Esophagus muscularis mucosa (tissue), 4 donors: ENCODE measurements at regions not wholly inside any gene's neighbourhood (a gene's known extent, or its start where the extent isn't known, plus 50 kb on each side); places are given as distances from the start of the nearest gene placed in this dataset.

Experiments used
- CTCF ChIP-seq, 3 experiments: fragments of 200-600 bp in 2 of 3; fragments of 450-650 bp in 1 of 3; sonication (generic) in 2 of 3; IDR thresholded peaks; one replicate each; pipeline ENCODE4 v1.5.1; 2017 to 2019; ENCODE audit warnings: antibody characterized with exemption in 3 of 3, mild to moderate bottlenecking in 2 of 3, moderate library complexity in 1 of 3
- EP300 ChIP-seq: sonication (generic); formaldehyde crosslinking; IDR thresholded peaks from one replicate; pipeline ENCODE4 v1.6.1; 2017; ENCODE audit warnings: antibody characterized with exemption
- POLR2A ChIP-seq: fragments of 450-650 bp; IDR thresholded peaks from one replicate; pipeline ENCODE4 v1.6.1; 2017; ENCODE audit warnings: antibody characterized with exemption, moderate library complexity, mild to moderate bottlenecking, low read depth
- POLR2AphosphoS5 ChIP-seq, 2 donors: sonication (generic); formaldehyde crosslinking; IDR thresholded peaks; one replicate each; pipeline ENCODE4 v1.6.1; 2017; ENCODE audit warnings: antibody characterized with exemption in 2 of 2

GRCh38 chr5:44245935-44246334 lies 143.3 kb downstream of the FGF10 start:
- TF ChIP-seq CTCF (IDR thresholded peaks at IDR 0.05) (no peak), POLR2A (no peak), POLR2AphosphoS5 (IDR thresholded peaks at IDR 0.05) (no peak), EP300 (no peak)
